Nephron (organoid): ENCODE measurements at regions not wholly inside any gene's neighbourhood (a gene's known extent, or its start where the extent isn't known, plus 50 kb on each side); places are given as distances from the start of the nearest gene placed in this dataset.

Experiments
- H3K27ac Mint-ChIP-seq, 3 experiments: 2 replicates each; pipeline ENCODE4 v1.8.0; 2020; ENCODE audit warnings: mixed read lengths in 3 of 3, mild to moderate bottlenecking in 2 of 3, moderate library complexity in 1 of 3
- H3K27me3 Mint-ChIP-seq: 2 replicates; pipeline ENCODE4 v1.8.0; 2021; ENCODE audit warnings: low read depth, mild to moderate bottlenecking, moderate library complexity, mixed read lengths
- H3K36me3 Mint-ChIP-seq: 2 replicates; pipeline ENCODE4 v1.8.0; 2020; ENCODE audit warnings: low read depth, mixed read lengths
- H3K4me1 Mint-ChIP-seq: 2 replicates; pipeline ENCODE4 v1.8.0; 2020; ENCODE audit warnings: mixed read lengths
- H3K4me3 Mint-ChIP-seq, 3 experiments: 2 replicates each; pipeline ENCODE4 v1.8.0; 2020; ENCODE audit warnings: mild to moderate bottlenecking in 3 of 3, mixed read lengths in 3 of 3, moderate library complexity in 2 of 3
- H3K9me3 Mint-ChIP-seq: 2 replicates; pipeline ENCODE4 v1.8.0; 2020; ENCODE audit warnings: mixed read lengths
- CTCF ChIP-seq, 3 experiments: fragments of 200-600 bp; sonication (generic); IDR thresholded peaks; one replicate each; pipeline ENCODE4 v1.5.0; 2021; ENCODE audit warnings: antibody characterized with exemption in 3 of 3; ENCODE audit not compliant: unreplicated experiment in 3 of 3

DNA sequence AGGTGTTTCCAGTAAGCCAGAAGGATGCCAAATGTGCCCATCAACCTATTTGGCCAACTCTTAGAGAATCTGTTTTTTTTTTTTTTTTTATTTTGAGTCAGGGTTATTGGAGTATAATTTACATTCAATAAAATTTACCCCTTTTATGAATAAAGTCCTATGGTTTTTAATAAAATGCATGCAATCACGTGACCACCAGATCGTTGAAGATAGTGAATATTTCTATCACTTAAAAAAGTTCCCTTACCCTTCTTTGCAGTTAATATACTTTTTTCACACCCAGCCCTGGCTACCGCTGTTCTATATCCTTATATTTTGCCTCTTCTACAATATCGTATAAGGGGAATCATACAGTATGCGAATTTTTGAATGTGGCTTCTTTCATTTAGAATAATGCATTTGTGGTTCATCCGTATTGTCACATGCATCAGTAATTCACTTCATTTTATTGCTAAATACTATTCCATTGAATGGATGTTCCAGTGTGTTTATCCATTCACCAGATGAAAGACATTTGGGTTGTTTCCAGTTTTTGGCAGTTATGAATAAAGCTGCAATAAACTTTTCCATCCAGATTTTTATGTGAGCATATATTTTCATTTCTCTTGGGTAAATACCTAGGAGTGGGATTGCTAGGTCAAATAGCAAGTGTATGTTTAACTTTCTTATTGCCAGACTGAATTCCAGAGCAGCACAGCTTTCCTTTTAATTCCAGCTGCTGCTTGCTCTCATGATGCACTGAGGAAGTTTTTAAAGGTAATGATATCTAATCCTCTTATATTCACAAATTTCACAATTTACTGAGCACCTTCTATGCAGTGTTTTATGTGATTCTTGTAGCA lies 156.3 kb upstream of the NT5C1B start:
- peaks cover 32% of the 10 kb centered on the region for H3K4me1 Mint-ChIP-seq

DNA sequence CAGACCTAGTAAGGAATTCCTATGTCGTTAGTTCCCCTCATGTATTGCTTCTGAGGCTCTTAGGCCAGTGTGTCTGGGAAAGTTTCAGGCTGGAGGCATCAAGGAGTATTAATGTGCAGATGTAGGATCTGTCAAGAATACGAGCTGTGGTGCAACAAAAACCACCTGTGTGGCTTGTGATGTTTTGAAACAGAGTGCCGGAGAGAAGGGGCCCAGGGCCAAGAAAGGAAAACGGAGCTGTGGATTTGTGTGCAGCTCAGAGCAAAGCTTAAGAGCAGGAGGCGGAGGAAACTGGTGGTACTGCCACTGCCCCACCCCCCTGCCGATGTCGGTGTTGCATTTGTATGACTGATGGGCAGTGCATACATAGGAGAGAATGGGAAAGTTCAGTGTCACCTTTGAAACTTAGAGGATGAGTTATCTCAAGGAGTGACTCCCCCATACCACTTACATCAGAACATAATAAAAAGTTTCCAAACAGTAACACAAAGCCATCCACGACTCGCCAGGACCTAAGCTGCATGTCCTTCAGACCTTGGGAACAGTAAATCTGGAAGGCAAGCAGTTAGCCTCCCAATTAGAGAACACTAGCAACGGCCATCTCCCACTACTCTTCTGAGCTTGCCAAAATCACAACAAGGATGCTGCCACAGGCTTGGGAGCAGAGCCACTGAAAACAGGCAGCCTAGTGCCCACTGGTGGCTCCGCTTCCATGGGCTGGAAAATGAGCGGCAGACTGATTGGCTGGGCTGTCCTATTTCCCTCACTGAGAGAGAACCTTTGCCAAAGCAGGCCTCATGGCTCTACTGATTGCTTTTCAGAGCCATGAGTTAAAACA lies 152.7 kb upstream of the NT5C1B start:
- Mint-ChIP-seq H3K9me3 (peaks cover 11% of the 10 kb centered on the region), H3K27ac (peak overlapping the region; percentile 65 to 88 (median 79)), H3K4me3 (no peak overlapping the region), H3K4me1 (peaks cover 30% of the 10 kb centered on the region), H3K36me3 (peaks cover 7% of the 10 kb centered on the region), H3K27me3 (peaks cover 3% of the 10 kb centered on the region)
- no peak for TF ChIP-seq CTCF (IDR thresholded peaks at IDR 0.05; ENCODE audit: unreplicated experiment in 3 of 3)

More for the DNA sequence above, 156.3 kb upstream of the NT5C1B start:
- H3K4me3 Mint-ChIP-seq: no peak overlapping the region
- no peak overlapping the region for H3K27ac Mint-ChIP-seq
- no peaks in the 10 kb centered on the region for H3K36me3 Mint-ChIP-seq
- H3K9me3 Mint-ChIP-seq: no peaks in the 10 kb centered on the region
- H3K27me3 Mint-ChIP-seq: peaks cover 4% of the 10 kb centered on the region
- TF ChIP-seq CTCF (IDR thresholded peaks at IDR 0.05; ENCODE audit: unreplicated experiment in 3 of 3): no peak

DNA sequence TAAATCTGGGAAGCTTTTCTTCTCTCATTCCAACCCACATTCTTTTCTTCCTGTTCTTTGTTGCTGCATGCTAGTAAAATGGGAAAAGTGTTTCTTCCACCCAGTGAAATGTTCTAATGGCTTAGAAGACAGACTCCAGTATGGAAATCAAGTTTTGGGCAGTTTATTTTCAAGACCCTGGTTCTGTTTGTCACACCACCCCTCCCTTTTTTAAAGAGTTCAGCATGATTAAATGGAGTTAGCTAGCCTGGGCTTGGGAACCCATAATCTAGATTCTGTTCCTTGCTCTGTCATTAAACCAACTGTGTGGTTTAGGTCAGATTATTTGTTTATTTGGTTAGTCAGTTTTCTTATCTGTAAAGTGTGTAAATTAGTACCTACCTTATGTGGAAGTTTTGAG lies 151.8 kb upstream of the NT5C1B start:
- no peak for TF ChIP-seq CTCF (IDR thresholded peaks at IDR 0.05; ENCODE audit: unreplicated experiment in 3 of 3)
- H3K4me1 Mint-ChIP-seq: peaks cover 30% of the 10 kb centered on the region
- no peaks in the 10 kb centered on the region for H3K27me3 Mint-ChIP-seq
- H3K9me3 Mint-ChIP-seq: peaks cover 19% of the 10 kb centered on the region
- H3K4me3 Mint-ChIP-seq: no peak overlapping the region
- peak overlapping the region; percentile 74 to 80 (median 75) for H3K27ac Mint-ChIP-seq
- peaks cover 10% of the 10 kb centered on the region for H3K36me3 Mint-ChIP-seq

- no peak overlapping the region for H3K4me3 Mint-ChIP-seq
- H3K9me3 Mint-ChIP-seq: peaks cover 19% of the 10 kb centered on the region
- H3K27me3 Mint-ChIP-seq: no peaks in the 10 kb centered on the region
- no peak for TF ChIP-seq CTCF (IDR thresholded peaks at IDR 0.05; ENCODE audit: unreplicated experiment in 3 of 3)
- H3K4me1 Mint-ChIP-seq: peaks cover 30% of the 10 kb centered on the region
- peaks cover 10% of the 10 kb centered on the region for H3K36me3 Mint-ChIP-seq
- H3K27ac Mint-ChIP-seq: peak overlapping the region; percentile 74 to 80 (median 75)
Measured at GRCh38 chr2:18740474-18740881, 151.1 kb upstream of the NT5C1B start.

DNA sequence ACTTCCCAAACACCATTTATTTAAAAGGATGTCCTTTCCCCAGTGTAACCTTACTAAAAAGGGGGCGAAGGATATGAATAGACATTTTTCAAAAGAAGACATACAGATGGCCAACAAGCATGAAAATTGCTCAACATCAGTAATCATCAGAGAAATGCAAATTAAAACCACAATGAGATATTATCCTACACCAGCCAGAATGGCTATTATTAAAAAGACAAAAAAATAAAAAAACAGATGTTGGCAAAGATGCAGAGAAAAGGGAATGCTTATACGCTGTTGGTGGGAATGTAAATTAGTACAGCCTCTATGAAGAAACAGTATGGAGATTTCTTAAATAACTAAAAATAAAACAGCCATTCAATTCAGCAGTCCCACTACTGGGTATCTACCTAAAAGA lies 142.3 kb upstream of the NT5C1B start:
- H3K4me1 Mint-ChIP-seq: no peaks in the 10 kb centered on the region
- no peaks in the 10 kb centered on the region for H3K27me3 Mint-ChIP-seq
- TF ChIP-seq CTCF (IDR thresholded peaks at IDR 0.05; ENCODE audit: unreplicated experiment in 3 of 3): no peak
- H3K4me3 Mint-ChIP-seq: no peak overlapping the region
- peaks cover 6% of the 10 kb centered on the region for H3K36me3 Mint-ChIP-seq
- H3K9me3 Mint-ChIP-seq: peaks cover 14% of the 10 kb centered on the region
- H3K27ac Mint-ChIP-seq: no peak overlapping the region
